Left ventricle myocardium inferior (tissue), 1 donor: ENCODE measurements at regions not wholly inside any gene's neighbourhood (a gene's known extent, or its start where the extent isn't known, plus 50 kb on each side); places are given as distances from the start of the nearest gene placed in this dataset.

Source experiments
- DNase-seq: peaks from one replicate; pipeline ENCODE4 v3.0.0-alpha.2; 2020
- H3K27ac ChIP-seq: fragments of 200-600 bp; replicated peaks from 2 replicates; pipeline ENCODE4 v1.8.0; 2021
- H3K27me3 ChIP-seq: fragments of 200-600 bp; 2 replicates; pipeline ENCODE4 v1.8.0; 2021; ENCODE audit warnings: low read depth
- H3K36me3 ChIP-seq: fragments of 200-600 bp; 2 replicates; pipeline ENCODE4 v1.8.0; 2021
- H3K4me1 ChIP-seq: fragments of 200-600 bp; 2 replicates; pipeline ENCODE4 v1.8.0; 2021
- H3K4me3 ChIP-seq: fragments of 200-600 bp; 2 replicates; pipeline ENCODE4 v1.8.0; 2021; ENCODE audit warnings: mild to moderate bottlenecking, moderate library complexity
- H3K9me3 ChIP-seq: fragments of 200-600 bp; replicated peaks from 2 replicates; pipeline ENCODE4 v1.8.0; 2021
- CTCF ChIP-seq: fragments of 200-600 bp; IDR thresholded peaks from 2 replicates; pipeline ENCODE4 v1.8.0; 2021; ENCODE audit warnings: antibody characterized with exemption, mild to moderate bottlenecking, borderline replicate concordance
- intact Hi-C: fragments of 100-400 bp; cut with micrococcal nuclease; formaldehyde crosslinking; loops from one replicate; pipeline ENCODE4 v1.11.0; 2022
- donor health status: DM: no; HTN: yes; CAD: no; lungs with severe emphysema.

GRCh38 chr13:50339271-50339670, 324.0 kb downstream of the KCNRG start:
- intact Hi-C loops, result no loop called here
- TF ChIP-seq CTCF, result no peak
- H3K9me3 ChIP-seq, result peaks cover 8% of the 10 kb centered on the region
- H3K27ac ChIP-seq, result no peak overlapping the region
- H3K4me1 ChIP-seq, result no peaks in the 10 kb centered on the region
- no peaks in the 10 kb centered on the region for H3K36me3 ChIP-seq
- no peak for DNase-seq
- H3K4me3 ChIP-seq, result no peak overlapping the region
- no peaks in the 10 kb centered on the region for H3K27me3 ChIP-seq

GRCh38 chr13:50340146-50340545, 324.9 kb downstream of the KCNRG start:
- Histone ChIP-seq H3K4me3 (no peak overlapping the region), H3K36me3 (no peaks in the 10 kb centered on the region), H3K9me3 (peaks cover 8% of the 10 kb centered on the region), H3K27me3 (no peaks in the 10 kb centered on the region), H3K27ac (no peak overlapping the region), H3K4me1 (no peaks in the 10 kb centered on the region)
- intact Hi-C loops, result no loop called here
- TF ChIP-seq CTCF, result no peak
- no peak for DNase-seq

GRCh38 chr13:50340551-50341287, 325.5 kb downstream of the KCNRG start:
- Histone ChIP-seq H3K36me3 (no peaks in the 10 kb centered on the region), H3K4me1 (no peaks in the 10 kb centered on the region), H3K9me3 (peaks cover 8% of the 10 kb centered on the region), H3K4me3 (no peak overlapping the region), H3K27ac (peak overlapping the region; percentile 16), H3K27me3 (no peaks in the 10 kb centered on the region)
- DNase-seq, result no peak
- no peak for TF ChIP-seq CTCF
- intact Hi-C loops, result no loop called here

GRCh38 chr13:50341526-50341925, 326.3 kb downstream of the KCNRG start:
- Histone ChIP-seq H3K36me3 (no peaks in the 10 kb centered on the region), H3K4me3 (no peak overlapping the region), H3K27me3 (no peaks in the 10 kb centered on the region), H3K27ac (no peak overlapping the region), H3K4me1 (no peaks in the 10 kb centered on the region), H3K9me3 (peaks cover 8% of the 10 kb centered on the region)
- no peak for DNase-seq
- no peak for TF ChIP-seq CTCF
- intact Hi-C loops, result no loop called here

- intact Hi-C loops, result no loop called here
- no peaks in the 10 kb centered on the region for H3K36me3 ChIP-seq
These were observed 329.5 kb downstream of the KCNRG start for GRCh38 chr13:50344717-50345116.

More at GRCh38 chr13:50344717-50345116, 329.5 kb downstream of the KCNRG start:
- no peaks in the 10 kb centered on the region for H3K27me3 ChIP-seq
- H3K4me3 ChIP-seq, result no peak overlapping the region
- DNase-seq, result no peak
- H3K9me3 ChIP-seq, result peaks cover 8% of the 10 kb centered on the region
- no peak overlapping the region for H3K27ac ChIP-seq
- no peaks in the 10 kb centered on the region for H3K4me1 ChIP-seq
- no peak for TF ChIP-seq CTCF
